ENCODE measurements at regions not wholly inside any gene's neighbourhood (a gene's known extent, or its start where the extent isn't known, plus 50 kb on each side); places are given as distances from the start of the nearest gene placed in this dataset.
A peak's percentile ranks its signal among the peaks of the same experiment; 100 is the strongest.

DNA sequence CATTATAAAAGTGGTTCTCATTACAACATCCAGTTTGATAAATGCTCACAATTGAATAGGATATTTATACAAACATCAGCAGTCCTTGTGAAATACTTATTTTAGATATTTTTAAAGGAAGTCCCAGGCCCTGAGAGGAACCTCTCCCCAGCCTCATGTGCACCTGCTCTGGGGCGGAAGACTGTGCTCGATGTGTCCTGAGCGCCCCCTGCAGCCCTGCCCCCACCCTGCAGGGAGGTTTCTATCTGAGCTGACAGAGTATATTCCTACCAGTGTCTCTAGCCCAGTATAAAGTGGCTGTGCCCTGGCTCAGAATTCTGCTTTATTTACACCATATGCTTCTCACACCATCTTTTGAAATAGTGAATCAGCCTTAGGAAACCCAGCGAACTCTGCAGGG, 1349.1 kb downstream of the TMEM121 start:
- TF ChIP-seq, protein P1, sequence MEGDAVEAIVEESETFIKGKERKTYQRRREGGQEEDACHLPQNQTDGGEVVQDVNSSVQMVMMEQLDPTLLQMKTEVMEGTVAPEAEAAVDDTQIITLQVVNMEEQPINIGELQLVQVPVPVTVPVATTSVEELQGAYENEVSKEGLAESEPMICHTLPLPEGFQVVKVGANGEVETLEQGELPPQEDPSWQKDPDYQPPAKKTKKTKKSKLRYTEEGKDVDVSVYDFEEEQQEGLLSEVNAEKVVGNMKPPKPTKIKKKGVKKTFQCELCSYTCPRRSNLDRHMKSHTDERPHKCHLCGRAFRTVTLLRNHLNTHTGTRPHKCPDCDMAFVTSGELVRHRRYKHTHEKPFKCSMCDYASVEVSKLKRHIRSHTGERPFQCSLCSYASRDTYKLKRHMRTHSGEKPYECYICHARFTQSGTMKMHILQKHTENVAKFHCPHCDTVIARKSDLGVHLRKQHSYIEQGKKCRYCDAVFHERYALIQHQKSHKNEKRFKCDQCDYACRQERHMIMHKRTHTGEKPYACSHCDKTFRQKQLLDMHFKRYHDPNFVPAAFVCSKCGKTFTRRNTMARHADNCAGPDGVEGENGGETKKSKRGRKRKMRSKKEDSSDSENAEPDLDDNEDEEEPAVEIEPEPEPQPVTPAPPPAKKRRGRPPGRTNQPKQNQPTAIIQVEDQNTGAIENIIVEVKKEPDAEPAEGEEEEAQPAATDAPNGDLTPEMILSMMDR (IDR thresholded peaks at IDR 0.05; ENCODE audit: low read depth, low read length, missing control alignments): no peak
- no peaks in the 10 kb centered on the region for H3K36me3 ChIP-seq (replicated peaks)
- H3K27ac ChIP-seq: no peak overlapping the region
- no peak for DNase-seq
- no peak overlapping the region for H3K4me3 ChIP-seq (ENCODE audit: low read depth, low read length)
- in situ Hi-C loops (cut with HindIII; ENCODE audit: low pct_ligation_motif_present, low sequenced_read_pairs): no loop called here
- no peaks in the 10 kb centered on the region for H3K27me3 ChIP-seq (replicated peaks)

DNA sequence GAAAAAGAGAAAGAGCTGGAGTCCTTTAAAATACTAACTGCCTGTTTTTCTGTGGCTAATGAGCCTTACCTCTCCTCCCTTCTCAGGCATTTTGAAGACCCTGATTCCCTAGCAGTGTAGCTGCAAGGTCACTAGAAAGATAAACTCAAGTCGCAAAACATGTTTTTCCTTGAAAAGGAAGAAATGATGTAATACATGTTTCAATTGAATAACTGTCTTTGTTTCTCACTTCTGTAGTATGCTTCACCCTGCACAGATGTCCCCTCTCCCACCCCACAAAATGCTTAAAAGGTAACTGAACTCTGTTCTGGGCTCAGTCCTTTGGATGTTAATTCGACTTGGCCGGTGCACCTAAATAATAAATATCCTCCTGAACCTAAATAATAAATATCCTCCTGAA, 1350.3 kb downstream of the TMEM121 start:
- no peaks in the 10 kb centered on the region for H3K36me3 ChIP-seq (replicated peaks)
- in situ Hi-C loops (cut with HindIII; ENCODE audit: low pct_ligation_motif_present, low sequenced_read_pairs): no loop called here
- no peak for DNase-seq
- H3K27ac ChIP-seq: no peak overlapping the region
- no peaks in the 10 kb centered on the region for H3K27me3 ChIP-seq (replicated peaks)
- H3K4me3 ChIP-seq (ENCODE audit: low read depth, low read length): no peak overlapping the region
- TF ChIP-seq, protein P1 (IDR thresholded peaks at IDR 0.05; ENCODE audit: low read depth, low read length, missing control alignments): no peak

DNA sequence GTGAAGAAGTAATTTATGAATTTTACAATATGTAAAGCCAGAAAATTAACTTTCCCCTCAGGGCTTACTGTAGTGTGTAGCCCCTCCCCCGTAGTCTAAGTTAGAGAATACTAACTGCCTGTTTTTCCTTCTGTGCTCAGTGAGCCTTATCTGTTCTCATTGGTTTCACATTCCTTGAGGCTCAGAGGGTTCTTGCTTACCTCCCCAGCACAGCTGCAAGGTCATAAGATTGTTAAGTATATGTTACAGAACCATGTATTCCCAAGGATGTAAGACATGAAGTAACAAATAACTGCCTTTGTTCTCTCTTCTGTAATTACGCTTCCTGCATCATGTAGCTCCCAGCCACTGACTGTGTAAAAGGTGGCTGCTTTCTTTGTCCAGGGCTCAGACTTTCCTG, 1351.1 kb downstream of the TMEM121 start:
- no peak overlapping the region for H3K27ac ChIP-seq
- no peak for DNase-seq
- no peaks in the 10 kb centered on the region for H3K36me3 ChIP-seq (replicated peaks)
- in situ Hi-C loops (cut with HindIII; ENCODE audit: low pct_ligation_motif_present, low sequenced_read_pairs): no loop called here
- no peak overlapping the region for H3K4me3 ChIP-seq (ENCODE audit: low read depth, low read length)
- TF ChIP-seq, protein P1 (IDR thresholded peaks at IDR 0.05; ENCODE audit: low read depth, low read length, missing control alignments): no peak
- H3K27me3 ChIP-seq (replicated peaks): no peaks in the 10 kb centered on the region

DNA sequence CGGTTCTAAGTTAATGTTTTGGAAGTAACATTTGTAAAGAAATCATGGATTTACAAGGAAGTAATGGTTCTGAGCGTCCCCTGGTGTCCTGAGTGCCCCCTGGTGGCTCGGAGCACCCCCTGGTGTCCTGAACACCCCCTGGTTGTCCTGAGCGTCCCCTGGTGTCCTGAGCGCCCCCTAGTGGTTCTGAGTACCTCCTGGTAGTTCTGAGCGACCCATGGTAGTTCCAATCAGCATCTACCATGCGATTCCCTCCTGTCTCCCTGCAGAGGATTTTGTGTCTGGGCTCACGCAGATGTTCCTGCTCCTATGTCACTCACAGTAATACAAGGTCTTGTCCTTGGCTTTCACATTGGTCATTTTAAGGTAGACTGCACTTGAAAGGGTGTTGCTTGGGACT, 1352.9 kb downstream of the TMEM121 start:
- Histone ChIP-seq H3K4me3 (ENCODE audit: low read depth, low read length) (no peak overlapping the region), H3K27me3 (replicated peaks) (no peaks in the 10 kb centered on the region), H3K36me3 (replicated peaks) (no peaks in the 10 kb centered on the region), H3K27ac (no peak overlapping the region)
- TF ChIP-seq, protein P1 (IDR thresholded peaks at IDR 0.05; ENCODE audit: low read depth, low read length, missing control alignments): peak; percentile 39
- DNase-seq: no peak
- in situ Hi-C loops (cut with HindIII; ENCODE audit: low pct_ligation_motif_present, low sequenced_read_pairs): no loop called here

DNA sequence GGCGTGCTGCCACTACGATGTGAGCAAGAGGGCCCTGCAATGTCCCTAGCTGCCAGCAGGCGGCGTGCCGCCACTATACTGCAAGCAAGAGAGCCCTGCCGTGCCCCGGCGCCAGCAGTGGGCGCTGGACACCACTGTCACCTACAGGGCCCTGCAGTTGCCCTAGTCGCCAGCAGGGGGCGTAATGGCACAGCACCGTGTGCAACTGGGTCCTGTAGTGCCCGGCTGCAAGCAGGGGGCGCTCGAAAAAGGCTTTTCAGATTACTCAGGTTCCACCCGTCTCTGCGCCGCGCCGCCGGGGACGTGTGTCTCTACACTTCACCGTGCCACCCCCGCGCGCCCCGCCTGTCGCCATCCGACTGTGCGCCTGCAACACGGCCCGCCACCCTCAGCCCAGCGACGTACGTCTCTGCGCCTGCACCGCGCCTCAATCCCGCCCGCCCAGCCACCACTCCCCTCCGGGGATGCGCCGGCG, 1356.9 kb downstream of the TMEM121 start:
- Histone ChIP-seq H3K4me3 (ENCODE audit: low read depth, low read length) (no peak overlapping the region), H3K27ac (no peak overlapping the region), H3K36me3 (replicated peaks) (no peaks in the 10 kb centered on the region), H3K27me3 (replicated peaks) (no peaks in the 10 kb centered on the region)
- TF ChIP-seq, protein P1 (IDR thresholded peaks at IDR 0.05; ENCODE audit: low read depth, low read length, missing control alignments): peak; percentile 56
- DNase-seq: no peak
- in situ Hi-C loops (cut with HindIII; ENCODE audit: low pct_ligation_motif_present, low sequenced_read_pairs): no loop called here

All from brain microvascular endothelial cell (primary cell).